BJ (cell line): ENCODE measurements at regions not wholly inside any gene's neighbourhood (a gene's known extent, or its start where the extent isn't known, plus 50 kb on each side); places are given as distances from the start of the nearest gene placed in this dataset.

ENCODE experiments used
- CTCF ChIA-PET: fragments of 350-600 bp; formaldehyde crosslinking; extraction: SDS; loops from one replicate; lab custom pipeline; 2021; ENCODE audit warnings: antibody characterized with exemption, inconsistent platforms; lab: Yijun Ruan, JAX
- POLR2A ChIA-PET: fragments of 300-600 bp; sonication (Branson Sonifier 250); formaldehyde crosslinking; extraction: SDS; loops from one replicate; lab custom pipeline; 2021; ENCODE audit warnings: antibody characterized with exemption; lab: Charles Lee
- DNase-seq: peaks from one replicate; pipeline ENCODE4 v3.0.0-alpha.2; 2011; ENCODE audit warnings: low read depth
- H3K27me3 ChIP-seq: 2 replicates; pipeline ENCODE4 v1.6.0; 2011; ENCODE audit warnings: low read length; ENCODE audit not compliant: control insufficient read depth, insufficient read depth
- H3K36me3 ChIP-seq: 2 replicates; pipeline ENCODE4 v1.5.1; 2011; ENCODE audit warnings: low read length; ENCODE audit not compliant: control insufficient read depth, insufficient read depth
- H3K4me3 ChIP-seq: 2 replicates; pipeline ENCODE4 v1.5.1; 2011; ENCODE audit warnings: low read depth, mild to moderate bottlenecking, control low read depth, low read length
- TF ChIP-seq, protein P1 (sequence below): IDR thresholded peaks from 2 replicates; pipeline ENCODE4 v1.5.1; 2011; ENCODE audit warnings: low read depth, mild to moderate bottlenecking, control low read depth, inconsistent platforms, low read length, moderate library complexity; ENCODE audit not compliant: insufficient read depth

DNA sequence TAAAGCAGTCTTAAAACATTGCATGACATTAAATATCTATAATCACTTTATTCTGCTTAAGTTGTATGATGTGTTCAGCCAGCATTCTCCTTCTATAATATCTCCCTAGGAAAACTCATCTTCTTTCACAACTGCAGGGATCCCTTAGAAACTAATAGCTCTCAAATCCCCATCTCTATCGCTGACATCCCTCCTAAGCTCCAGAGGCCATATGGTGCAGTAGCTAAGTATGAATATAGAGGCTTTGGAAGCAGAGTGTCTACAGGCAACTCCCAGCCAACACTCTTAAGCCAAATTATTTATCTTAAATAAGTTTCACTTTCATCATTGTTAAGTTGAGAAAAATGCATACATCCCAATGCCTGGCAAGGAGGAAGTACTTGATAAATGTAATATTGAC, 349.5 kb upstream of the MIR17HG start:
- Histone ChIP-seq H3K27me3 (no peaks in the 10 kb centered on the region), H3K36me3 (no peaks in the 10 kb centered on the region), H3K4me3 (no peak overlapping the region)
- TF ChIP-seq, protein P1, sequence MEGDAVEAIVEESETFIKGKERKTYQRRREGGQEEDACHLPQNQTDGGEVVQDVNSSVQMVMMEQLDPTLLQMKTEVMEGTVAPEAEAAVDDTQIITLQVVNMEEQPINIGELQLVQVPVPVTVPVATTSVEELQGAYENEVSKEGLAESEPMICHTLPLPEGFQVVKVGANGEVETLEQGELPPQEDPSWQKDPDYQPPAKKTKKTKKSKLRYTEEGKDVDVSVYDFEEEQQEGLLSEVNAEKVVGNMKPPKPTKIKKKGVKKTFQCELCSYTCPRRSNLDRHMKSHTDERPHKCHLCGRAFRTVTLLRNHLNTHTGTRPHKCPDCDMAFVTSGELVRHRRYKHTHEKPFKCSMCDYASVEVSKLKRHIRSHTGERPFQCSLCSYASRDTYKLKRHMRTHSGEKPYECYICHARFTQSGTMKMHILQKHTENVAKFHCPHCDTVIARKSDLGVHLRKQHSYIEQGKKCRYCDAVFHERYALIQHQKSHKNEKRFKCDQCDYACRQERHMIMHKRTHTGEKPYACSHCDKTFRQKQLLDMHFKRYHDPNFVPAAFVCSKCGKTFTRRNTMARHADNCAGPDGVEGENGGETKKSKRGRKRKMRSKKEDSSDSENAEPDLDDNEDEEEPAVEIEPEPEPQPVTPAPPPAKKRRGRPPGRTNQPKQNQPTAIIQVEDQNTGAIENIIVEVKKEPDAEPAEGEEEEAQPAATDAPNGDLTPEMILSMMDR: no peak
- ChIA-PET POLR2A (no interaction called here), CTCF (interaction anchor here (0.8 kb wide), 1 partner anchor 1101 kb away, joined by 3 read pairs; no protein-coding TSS in a partner anchor)
- DNase-seq: no peak

DNA sequence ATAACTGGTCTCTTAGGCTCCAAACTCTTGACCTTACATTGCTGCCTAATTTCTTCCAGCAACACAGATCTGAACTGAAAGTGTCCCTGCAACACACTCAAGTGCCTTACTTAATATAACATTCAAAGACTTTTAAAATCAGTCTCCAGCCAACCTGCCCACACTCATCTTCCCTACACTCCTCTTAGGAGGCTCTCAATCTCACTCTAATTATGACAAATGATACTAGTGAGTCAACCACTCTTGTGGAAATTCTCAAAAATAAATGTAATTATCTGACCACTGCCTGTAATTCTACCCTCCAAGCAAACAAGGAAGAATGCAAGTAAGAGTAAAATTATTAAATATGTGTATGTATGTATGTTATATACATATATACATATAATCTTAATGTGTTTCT, 348.1 kb upstream of the MIR17HG start:
- no peak overlapping the region for H3K4me3 ChIP-seq
- TF ChIP-seq, protein P1: no peak
- DNase-seq: no peak
- H3K36me3 ChIP-seq: no peaks in the 10 kb centered on the region
- POLR2A ChIA-PET: no interaction called here
- CTCF ChIA-PET: no interaction called here
- H3K27me3 ChIP-seq: no peaks in the 10 kb centered on the region

DNA sequence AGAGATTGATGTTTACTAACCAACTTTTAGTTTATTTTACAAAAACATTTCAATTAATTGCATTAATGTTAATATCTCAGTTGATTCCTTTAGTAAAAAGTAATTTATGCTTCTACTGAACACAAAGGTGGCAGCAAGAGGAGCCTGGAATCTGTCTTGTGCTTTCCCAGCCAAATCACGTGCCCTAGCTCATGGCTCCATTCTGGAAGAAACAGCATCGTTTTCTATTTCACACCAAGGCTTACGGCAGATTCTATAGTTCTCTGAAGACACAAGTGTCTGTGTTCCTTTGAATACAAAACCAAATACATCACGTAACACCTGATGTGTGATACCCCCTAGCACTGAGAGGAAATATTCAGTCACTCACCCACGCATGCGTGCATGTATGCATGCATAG, 346.1 kb upstream of the MIR17HG start:
- DNase-seq: no peak
- Histone ChIP-seq H3K4me3 (no peak overlapping the region), H3K36me3 (no peaks in the 10 kb centered on the region), H3K27me3 (no peaks in the 10 kb centered on the region)
- ChIA-PET POLR2A (no interaction called here), CTCF (no interaction called here)
- TF ChIP-seq, protein P1: no peak

DNA sequence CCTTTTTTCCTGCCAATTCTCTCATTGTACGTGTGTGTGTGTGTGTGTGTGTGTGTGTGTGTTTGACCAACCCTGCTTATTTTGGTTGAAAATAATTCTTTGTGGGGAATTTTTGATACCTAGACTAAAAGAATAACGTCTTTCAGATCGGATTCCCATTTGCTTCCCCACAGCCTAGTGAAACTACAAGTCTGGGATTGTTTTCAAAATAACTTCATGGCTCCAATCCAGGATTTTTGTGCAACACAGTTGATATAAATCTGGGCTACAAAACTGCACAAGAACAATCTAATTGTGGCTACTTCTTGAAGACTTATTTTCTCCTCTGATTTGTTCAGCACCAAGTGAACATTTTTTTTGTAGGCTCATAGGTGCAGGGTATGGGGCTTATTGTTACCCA, 332.8 kb upstream of the MIR17HG start:
- TF ChIP-seq, protein P1: no peak
- CTCF ChIA-PET: no interaction called here
- POLR2A ChIA-PET: no interaction called here
- no peak for DNase-seq
- Histone ChIP-seq H3K27me3 (no peaks in the 10 kb centered on the region), H3K4me3 (no peak overlapping the region), H3K36me3 (no peaks in the 10 kb centered on the region)

DNA sequence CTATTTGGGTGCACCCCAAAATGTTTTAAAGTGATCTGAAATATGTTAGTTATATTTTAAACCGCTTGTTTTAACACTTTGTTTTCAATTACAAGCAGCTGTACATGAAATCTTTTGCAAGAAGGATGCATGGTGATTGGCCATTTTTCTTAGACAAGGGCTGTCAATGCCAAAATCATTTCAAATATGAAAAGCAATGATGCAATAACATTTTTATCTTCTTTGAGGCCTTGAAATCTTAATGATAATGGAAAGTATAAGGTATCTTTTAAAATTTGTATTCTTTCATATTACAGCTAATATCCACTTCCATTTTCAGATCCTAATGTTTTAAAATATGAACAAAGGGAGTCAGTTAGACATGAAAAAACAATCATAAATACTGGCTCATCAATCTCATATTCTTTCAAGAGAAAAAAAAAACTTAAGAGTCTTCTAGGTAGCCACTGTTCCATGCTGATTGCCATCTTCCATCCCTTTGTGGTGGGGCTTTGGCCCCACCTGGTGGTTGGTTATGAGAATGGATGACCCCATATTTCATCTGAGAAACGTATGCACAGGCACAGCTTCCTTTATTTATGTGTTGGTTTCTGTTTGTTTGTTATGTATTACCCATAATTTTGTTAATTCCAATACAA, 330.3 kb upstream of the MIR17HG start:
- ChIA-PET POLR2A (no interaction called here), CTCF (no interaction called here)
- H3K27me3 ChIP-seq: no peaks in the 10 kb centered on the region
- no peaks in the 10 kb centered on the region for H3K36me3 ChIP-seq
- TF ChIP-seq, protein P1: peak; percentile 68
- no peak overlapping the region for H3K4me3 ChIP-seq
- no peak for DNase-seq
